HG03378 (cell line): ENCODE measurements at regions not wholly inside any gene's neighbourhood (a gene's known extent, or its start where the extent isn't known, plus 50 kb on each side); places are given as distances from the start of the nearest gene placed in this dataset.
A peak's percentile ranks its signal among the peaks of the same experiment; 100 is the strongest.

Experiments
- ATAC-seq: cut with Tn5 transposase; IDR thresholded peaks from one replicate; pipeline ENCODE4 v1.9.1; 2021; ENCODE audit warnings: mild to moderate bottlenecking, moderate library complexity; ENCODE audit not compliant: unreplicated experiment

- ATAC-seq: no peak
Measured at GRCh38 chr18:55093808-55094207, 134.5 kb upstream of the CCDC68 start.

GRCh38 chr18:55093295-55093694 is 134.0 kb upstream of the CCDC68 start:
- ATAC-seq: no peak

GRCh38 chr18:55092166-55092565 is 132.9 kb upstream of the CCDC68 start:
- ATAC-seq: no peak

- no peak for ATAC-seq
Measured at GRCh38 chr18:55090564-55091188, 131.4 kb upstream of the CCDC68 start.

- ATAC-seq: no peak
Measured at GRCh38 chr18:55089610-55090009, 130.3 kb upstream of the CCDC68 start.

GRCh38 chr18:55088561-55088960 is 129.3 kb upstream of the CCDC68 start:
- no peak for ATAC-seq

- no peak for ATAC-seq
Measured at GRCh38 chr18:55088000-55088401, 128.7 kb upstream of the CCDC68 start.

- ATAC-seq: no peak
Measured at GRCh38 chr18:55086906-55087305, 127.6 kb upstream of the CCDC68 start.

- ATAC-seq: peak; percentile 33
Measured at GRCh38 chr18:55085557-55086285, 126.5 kb upstream of the CCDC68 start.

GRCh38 chr18:55084550-55084949 is 125.3 kb upstream of the CCDC68 start:
- ATAC-seq: no peak

GRCh38 chr18:55083461-55083860 is 124.2 kb upstream of the CCDC68 start:
- ATAC-seq: no peak

GRCh38 chr18:55079481-55080355 is 120.5 kb upstream of the CCDC68 start:
- no peak for ATAC-seq

GRCh38 chr18:55079067-55079466 is 119.8 kb upstream of the CCDC68 start:
- no peak for ATAC-seq

GRCh38 chr18:55078303-55078932 is 119.2 kb upstream of the CCDC68 start:
- no peak for ATAC-seq

GRCh38 chr18:55076643-55077218 is 117.5 kb upstream of the CCDC68 start:
- ATAC-seq: no peak

- ATAC-seq: no peak
Measured at GRCh38 chr18:55073834-55074233, 114.6 kb upstream of the CCDC68 start.

- no peak for ATAC-seq
Measured at GRCh38 chr18:55073116-55073515, 113.9 kb upstream of the CCDC68 start.

GRCh38 chr18:55072698-55073097 is 113.4 kb upstream of the CCDC68 start:
- ATAC-seq: no peak

GRCh38 chr18:55072181-55072580 is 112.9 kb upstream of the CCDC68 start:
- no peak for ATAC-seq

- ATAC-seq: peak; percentile 87
Measured at GRCh38 chr18:55069497-55069896, 110.2 kb upstream of the CCDC68 start.

GRCh38 chr18:55064760-55065159 is 105.5 kb upstream of the CCDC68 start:
- peak; percentile 55 for ATAC-seq
